H9 (cell line): ENCODE measurements at regions not wholly inside any gene's neighbourhood (a gene's known extent, or its start where the extent isn't known, plus 50 kb on each side); places are given as distances from the start of the nearest gene placed in this dataset.

ENCODE experiments used
- DNase-seq: peaks from one replicate; pipeline ENCODE4 v3.0.0-alpha.2; 2017
- H2AFZ ChIP-seq: one replicate; pipeline ENCODE4 v1.6.1; 2013; ENCODE audit warnings: mild to moderate bottlenecking, low read length, control low read depth, moderate library complexity
- H2AK5ac ChIP-seq: 2 replicates; pipeline ENCODE4 v1.6.1; 2013; ENCODE audit warnings: low read length, control low read depth, mixed read lengths; ENCODE audit not compliant: insufficient read length
- H2BK120ac ChIP-seq: one replicate; pipeline ENCODE4 v1.6.1; 2013; ENCODE audit warnings: low read depth, mild to moderate bottlenecking, low read length, control low read depth, inconsistent platforms; ENCODE audit not compliant: poor library complexity, severe bottlenecking
- H2BK12ac ChIP-seq: 2 replicates; pipeline ENCODE4 v1.6.1; 2013; ENCODE audit warnings: low read length, control low read depth, mixed read lengths, low read depth; ENCODE audit not compliant: insufficient read length
- H2BK15ac ChIP-seq: 2 replicates; pipeline ENCODE4 v1.6.1; 2013; ENCODE audit warnings: low read depth, low read length, control low read depth
- H2BK20ac ChIP-seq: one replicate; pipeline ENCODE4 v1.6.1; 2013; ENCODE audit warnings: low read depth, mild to moderate bottlenecking, low read length, control low read depth, inconsistent platforms; ENCODE audit not compliant: poor library complexity, severe bottlenecking
- H2BK5ac ChIP-seq: 2 replicates; pipeline ENCODE4 v1.6.1; 2013; ENCODE audit warnings: low read length, control low read depth, mixed read lengths; ENCODE audit not compliant: insufficient read length
- H3K14ac ChIP-seq: 2 replicates; pipeline ENCODE4 v1.6.1; 2013; ENCODE audit warnings: low read length, control low read depth; ENCODE audit not compliant: insufficient read depth
- H3K18ac ChIP-seq: 2 replicates; pipeline ENCODE4 v1.6.1; 2013; ENCODE audit warnings: low read depth, mild to moderate bottlenecking, mixed read lengths, low read length, control low read depth; ENCODE audit not compliant: insufficient read length
- H3K23ac ChIP-seq: 2 replicates; pipeline ENCODE4 v1.6.1; 2013; ENCODE audit warnings: low read length, control low read depth, mixed read lengths, low read depth; ENCODE audit not compliant: insufficient read length
- H3K23me2 ChIP-seq: 2 replicates; pipeline ENCODE4 v1.6.1; 2013; ENCODE audit warnings: low read depth, mild to moderate bottlenecking, mixed read lengths, low read length, control low read depth; ENCODE audit not compliant: insufficient read length, poor library complexity, severe bottlenecking
- H3K27ac ChIP-seq: 2 replicates; pipeline ENCODE4 v1.5.1; 2013; ENCODE audit warnings: low read length, control low read depth, mixed read lengths, low read depth; ENCODE audit not compliant: insufficient read length
- H3K27me3 ChIP-seq: 2 replicates; pipeline ENCODE4 v1.6.1; 2013; ENCODE audit warnings: low read length, control low read depth, inconsistent platforms; ENCODE audit not compliant: insufficient read depth
- H3K4ac ChIP-seq: 2 replicates; pipeline ENCODE4 v1.6.1; 2013; ENCODE audit warnings: low read depth, mild to moderate bottlenecking, control low read depth, inconsistent platforms, low read length, moderate library complexity
- H3K4me1 ChIP-seq: 2 replicates; pipeline ENCODE4 v1.6.1; 2013; ENCODE audit warnings: low read length, control low read depth, inconsistent platforms; ENCODE audit not compliant: insufficient read depth
- H3K4me2 ChIP-seq: 2 replicates; pipeline ENCODE4 v1.6.1; 2013; ENCODE audit warnings: low read length, control low read depth, mixed read lengths; ENCODE audit not compliant: insufficient read length, insufficient read depth
- H3K56ac ChIP-seq: 2 replicates; pipeline ENCODE4 v1.6.1; 2013; ENCODE audit warnings: low read depth, mild to moderate bottlenecking, mixed read lengths, low read length, control low read depth; ENCODE audit not compliant: insufficient read length
- H3K79me1 ChIP-seq: 2 replicates; pipeline ENCODE4 v1.6.1; 2013; ENCODE audit warnings: low read depth, mild to moderate bottlenecking, moderate library complexity, low read length, control low read depth, inconsistent platforms; ENCODE audit not compliant: insufficient read depth, poor library complexity, severe bottlenecking
- H3K79me2 ChIP-seq: 2 replicates; pipeline ENCODE4 v1.6.1; 2013; ENCODE audit warnings: low read length, control low read depth, inconsistent platforms; ENCODE audit not compliant: insufficient read depth
- H3K9ac ChIP-seq: 2 replicates; pipeline ENCODE4 v1.6.1; 2013; ENCODE audit warnings: low read length, control low read depth, mixed read lengths; ENCODE audit not compliant: insufficient read length; ENCODE audit errors: extremely low read depth
- H3K9me3 ChIP-seq: one replicate; pipeline ENCODE4 v1.6.1; 2013; ENCODE audit warnings: low read depth, low read length, inconsistent platforms; ENCODE audit not compliant: control insufficient read depth
- H3T11ph ChIP-seq: one replicate; pipeline ENCODE4 v1.6.1; 2013; ENCODE audit warnings: mild to moderate bottlenecking, low read length, control low read depth, inconsistent platforms
- H4K20me1 ChIP-seq: one replicate; pipeline ENCODE4 v1.6.1; 2013; ENCODE audit not compliant: control insufficient read depth, insufficient read length, insufficient read depth
- H4K5ac ChIP-seq: 2 replicates; pipeline ENCODE4 v1.6.1; 2013; ENCODE audit warnings: low read depth, mild to moderate bottlenecking, mixed read lengths, low read length, control low read depth; ENCODE audit not compliant: insufficient read length
- H4K8ac ChIP-seq: replicated peaks from 2 replicates; pipeline ENCODE4 v1.6.1; 2013; ENCODE audit warnings: low read length, control low read depth, mixed read lengths, low read depth; ENCODE audit not compliant: insufficient read length
- H4K91ac ChIP-seq: 2 replicates; pipeline ENCODE4 v1.6.1; 2013; ENCODE audit warnings: low read depth, mild to moderate bottlenecking, moderate library complexity, mixed read lengths, low read length, control low read depth; ENCODE audit not compliant: insufficient read length
- H3K27ac Mint-ChIP-seq, 3 experiments: 2 replicates in 2 of 3; 3 replicates in 1 of 3; pipeline ENCODE4 v1.8.0; 2020 to 2021; ENCODE audit warnings: mixed read lengths in 3 of 3, mild to moderate bottlenecking in 1 of 3, moderate library complexity in 1 of 3
- H3K27me3 Mint-ChIP-seq: 2 replicates; pipeline ENCODE4 v1.8.0; 2021; ENCODE audit warnings: low read depth, mild to moderate bottlenecking, moderate library complexity, mixed read lengths
- H3K36me3 Mint-ChIP-seq, 3 experiments: 2 replicates in 2 of 3; 3 replicates in 1 of 3; pipeline ENCODE4 v1.8.0; 2020 to 2021; ENCODE audit warnings: low read depth in 3 of 3, mixed read lengths in 3 of 3; ENCODE audit not compliant: insufficient read depth in 1 of 3
- H3K4me1 Mint-ChIP-seq, 2 experiments: 2 replicates each; pipeline ENCODE4 v1.8.0; 2020; ENCODE audit warnings: mixed read lengths in 2 of 2
- H3K4me3 Mint-ChIP-seq, 2 experiments: 2 replicates in 1 of 2; 3 replicates in 1 of 2; pipeline ENCODE4 v1.8.0; 2020 to 2021; ENCODE audit warnings: mild to moderate bottlenecking in 2 of 2, mixed read lengths in 2 of 2, moderate library complexity in 1 of 2
- H3K9me3 Mint-ChIP-seq, 2 experiments: 2 replicates in 1 of 2; 3 replicates in 1 of 2; pipeline ENCODE4 v1.8.0; 2020; ENCODE audit warnings: mild to moderate bottlenecking in 2 of 2, mixed read lengths in 2 of 2, moderate library complexity in 1 of 2
- CTCF ChIP-seq: fragments of 200-600 bp; sonication (generic); conservative IDR thresholded peaks from 3 replicates; pipeline ENCODE4 v1.8.0; 2021; ENCODE audit warnings: antibody characterized with exemption, mild to moderate bottlenecking
- WGBS: extraction: QIAGEN DNeasy Blood & Tissue Kit; methylation state at CpG from one replicate; pipeline ENCODE4 v1.1.7; 2013; ENCODE audit warnings: missing lambda C conversion rate, low lambda C conversion rate, mixed read lengths; ENCODE audit not compliant: insufficient read length; ENCODE audit errors: extremely low coverage; 5-methylcytosine and 5-hydroxymethylcytosine counted together

GRCh38 chr2:188079196-188079595 lies 212.5 kb upstream of the GULP1 start:
- no peaks in the 10 kb centered on the region for H3K4me1 ChIP-seq
- H2BK12ac ChIP-seq, result no peak overlapping the region
- H2BK120ac ChIP-seq, result no peak overlapping the region
- peaks cover 0 to 5% (median 0%) of the 10 kb centered on the region in 3 experiments; a peak in 1 of 7 replicates for H3K36me3 Mint-ChIP-seq
- no peaks in the 10 kb centered on the region for H3K27me3 ChIP-seq
- H3K4me1 Mint-ChIP-seq, result no peaks in the 10 kb centered on the region
- DNase-seq, result no peak
- H2AFZ ChIP-seq, result no peak overlapping the region
- no peak for TF ChIP-seq CTCF
- no peaks in the 10 kb centered on the region for H3K79me2 ChIP-seq
- no peak overlapping the region for H3T11ph ChIP-seq
- H3K4ac ChIP-seq, result no peak overlapping the region
- H3K9me3 ChIP-seq, result no peaks in the 10 kb centered on the region
- no peak overlapping the region for H3K56ac ChIP-seq
- no peak overlapping the region for H3K14ac ChIP-seq
- WGBS, result no CpG with 5 or more reads among the region's 1 CpG
- no peak overlapping the region for H3K27ac Mint-ChIP-seq
- H4K8ac ChIP-seq, result no peak overlapping the region
- H2BK5ac ChIP-seq, result no peak overlapping the region
- no peak overlapping the region for H2BK15ac ChIP-seq
- H3K27me3 Mint-ChIP-seq, result no peaks in the 10 kb centered on the region; the same call in 1 of the 2 replicates
- no peak overlapping the region for H3K4me3 Mint-ChIP-seq
- no peak overlapping the region for H4K5ac ChIP-seq
- no peak overlapping the region for H3K9ac ChIP-seq
- H2BK20ac ChIP-seq, result no peak overlapping the region
- H3K79me1 ChIP-seq, result no peaks in the 10 kb centered on the region
- H3K27ac ChIP-seq, result no peak overlapping the region
- H3K9me3 Mint-ChIP-seq, result no peaks in the 10 kb centered on the region; a peak in 1 of 5 replicates
- no peak overlapping the region for H3K23ac ChIP-seq
- H3K18ac ChIP-seq, result no peak overlapping the region
- no peak overlapping the region for H3K4me2 ChIP-seq
- no peaks in the 10 kb centered on the region for H4K20me1 ChIP-seq
- H2AK5ac ChIP-seq, result no peak overlapping the region
- no peaks in the 10 kb centered on the region for H3K23me2 ChIP-seq
- H4K91ac ChIP-seq, result no peak overlapping the region
